VCaP (cell line): ENCODE measurements at regions not wholly inside any gene's neighbourhood (a gene's known extent, or its start where the extent isn't known, plus 50 kb on each side); places are given as distances from the start of the nearest gene placed in this dataset.

ENCODE experiments used
- H3K27ac ChIP-seq: fragments of 450-650 bp; 2 replicates; pipeline ENCODE4 v1.5.1; 2017
- TF ChIP-seq, protein P1 (sequence below): fragments of 450-650 bp; conservative IDR thresholded peaks from 2 replicates; pipeline ENCODE4 v1.5.1; 2017; ENCODE audit warnings: mild to moderate bottlenecking, moderate library complexity

DNA sequence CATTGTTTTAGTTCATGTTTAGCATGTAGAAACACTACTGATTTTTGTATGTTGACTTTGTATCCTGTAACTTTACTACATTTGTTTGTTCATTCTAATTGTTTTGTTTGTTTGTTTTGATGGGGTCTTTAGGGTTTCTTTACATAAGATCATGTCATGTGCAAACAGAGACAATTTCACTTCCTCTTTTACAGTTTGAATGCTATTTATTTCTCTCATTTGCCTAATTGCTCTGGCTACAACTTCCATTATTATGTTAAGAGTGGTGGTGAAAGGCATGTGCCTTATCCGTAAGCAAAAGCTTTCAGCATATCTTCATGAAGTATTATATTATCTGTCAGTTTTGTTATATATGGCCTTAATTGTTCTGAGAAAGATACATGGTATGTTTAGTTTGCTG, 571.1 kb downstream of the PCDH7 start:
- TF ChIP-seq, protein P1, sequence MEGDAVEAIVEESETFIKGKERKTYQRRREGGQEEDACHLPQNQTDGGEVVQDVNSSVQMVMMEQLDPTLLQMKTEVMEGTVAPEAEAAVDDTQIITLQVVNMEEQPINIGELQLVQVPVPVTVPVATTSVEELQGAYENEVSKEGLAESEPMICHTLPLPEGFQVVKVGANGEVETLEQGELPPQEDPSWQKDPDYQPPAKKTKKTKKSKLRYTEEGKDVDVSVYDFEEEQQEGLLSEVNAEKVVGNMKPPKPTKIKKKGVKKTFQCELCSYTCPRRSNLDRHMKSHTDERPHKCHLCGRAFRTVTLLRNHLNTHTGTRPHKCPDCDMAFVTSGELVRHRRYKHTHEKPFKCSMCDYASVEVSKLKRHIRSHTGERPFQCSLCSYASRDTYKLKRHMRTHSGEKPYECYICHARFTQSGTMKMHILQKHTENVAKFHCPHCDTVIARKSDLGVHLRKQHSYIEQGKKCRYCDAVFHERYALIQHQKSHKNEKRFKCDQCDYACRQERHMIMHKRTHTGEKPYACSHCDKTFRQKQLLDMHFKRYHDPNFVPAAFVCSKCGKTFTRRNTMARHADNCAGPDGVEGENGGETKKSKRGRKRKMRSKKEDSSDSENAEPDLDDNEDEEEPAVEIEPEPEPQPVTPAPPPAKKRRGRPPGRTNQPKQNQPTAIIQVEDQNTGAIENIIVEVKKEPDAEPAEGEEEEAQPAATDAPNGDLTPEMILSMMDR = no peak
- no peak overlapping the region for H3K27ac ChIP-seq

DNA sequence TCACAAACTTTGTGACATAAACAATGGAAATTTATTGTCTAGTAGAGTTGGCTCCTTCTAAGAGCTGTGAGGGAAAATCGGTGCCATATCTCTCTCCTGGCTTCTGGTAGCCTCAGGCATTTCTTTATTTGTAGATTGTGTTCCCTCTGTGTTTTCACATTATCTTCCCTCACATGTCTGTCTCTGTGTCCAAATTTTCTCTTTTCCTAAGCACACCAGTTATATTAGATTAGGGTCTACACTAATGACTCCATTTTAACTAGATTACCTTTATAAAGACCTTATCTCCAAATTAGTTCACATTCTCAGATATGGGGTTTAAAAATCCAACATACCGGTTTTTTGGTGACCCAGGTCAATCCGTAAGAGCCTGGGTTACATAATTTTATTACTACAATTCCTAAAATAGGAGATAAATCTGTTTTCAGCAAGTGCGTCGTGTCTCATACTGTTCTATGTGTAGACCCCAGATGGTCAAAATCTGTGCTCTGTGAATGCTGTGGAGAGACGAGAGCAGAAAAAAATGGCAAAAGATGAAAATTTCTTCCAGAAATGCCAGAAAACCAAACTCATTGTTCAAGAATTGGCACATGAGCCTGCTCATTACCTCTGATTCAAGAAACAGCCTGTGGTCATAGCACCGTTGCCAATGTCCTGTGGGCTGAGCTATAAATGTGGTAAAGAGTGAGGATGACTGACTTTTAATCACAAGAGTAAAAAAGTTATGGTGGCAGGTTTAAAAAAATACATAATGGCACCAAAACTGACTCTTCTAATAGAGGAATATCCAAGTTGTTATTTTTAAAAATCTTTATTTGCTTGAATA, 574.7 kb downstream of the PCDH7 start:
- TF ChIP-seq, protein P1 = no peak
- H3K27ac ChIP-seq = no peak overlapping the region

DNA sequence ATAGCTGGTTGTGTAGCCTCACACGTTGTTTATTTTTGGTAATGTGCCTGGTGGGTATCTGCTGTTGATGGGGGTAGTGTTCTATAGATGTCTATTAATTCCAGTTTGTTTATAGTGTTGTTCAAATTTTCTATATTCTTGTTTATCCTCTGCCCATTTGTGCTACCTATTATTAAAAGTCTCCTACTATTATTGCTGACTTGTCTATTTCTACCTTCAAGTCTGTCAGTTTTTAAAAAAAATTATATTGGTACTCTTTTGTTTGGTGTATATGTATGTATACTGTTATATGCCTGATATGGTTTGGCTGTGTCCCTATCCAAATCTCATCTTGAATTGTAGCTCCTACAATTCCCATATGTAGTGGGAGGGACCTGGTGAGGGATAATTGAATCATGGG, 578.6 kb downstream of the PCDH7 start:
- TF ChIP-seq, protein P1 = no peak
- H3K27ac ChIP-seq = no peak overlapping the region

DNA sequence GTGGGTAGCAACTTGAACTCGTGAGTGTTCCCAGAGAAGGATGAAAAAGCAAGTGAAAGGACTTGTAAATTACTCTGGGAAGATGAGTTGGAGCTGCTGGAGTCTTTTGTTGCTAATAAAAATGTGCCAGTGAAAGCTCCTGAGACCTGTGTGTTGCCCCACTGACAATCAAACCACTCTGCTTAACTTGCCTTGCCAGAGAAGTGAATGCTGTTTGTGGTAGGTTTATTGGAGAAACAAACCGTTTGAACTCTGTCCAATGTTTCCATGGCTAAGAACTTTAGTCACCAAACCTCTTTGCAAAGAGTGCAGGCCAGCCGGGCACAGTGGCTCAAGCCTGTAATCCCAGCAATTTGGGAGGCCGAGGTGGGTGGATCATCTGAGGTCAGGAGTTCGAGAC, 586.9 kb downstream of the PCDH7 start:
- H3K27ac ChIP-seq = no peak overlapping the region
- TF ChIP-seq, protein P1 = no peak

DNA sequence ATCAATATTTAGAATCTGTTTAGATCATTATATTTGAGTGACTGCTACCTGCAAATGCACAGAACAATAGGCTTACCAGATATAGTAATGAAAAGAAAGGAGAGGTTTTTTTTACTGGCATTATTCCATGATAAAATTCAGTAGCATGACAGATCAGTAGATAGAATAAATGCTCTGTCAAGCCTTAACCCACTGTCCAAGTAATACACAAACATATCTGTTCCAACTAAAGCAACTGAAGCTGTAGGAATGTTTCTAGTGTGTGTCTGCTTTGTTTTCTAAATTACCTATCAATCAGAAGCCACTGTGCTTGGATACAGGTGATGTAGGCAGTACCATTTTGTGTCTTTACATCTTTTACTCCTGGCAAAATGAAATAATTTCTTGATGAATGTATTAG, 604.6 kb downstream of the PCDH7 start:
- TF ChIP-seq, protein P1 = no peak
- H3K27ac ChIP-seq = no peak overlapping the region

DNA sequence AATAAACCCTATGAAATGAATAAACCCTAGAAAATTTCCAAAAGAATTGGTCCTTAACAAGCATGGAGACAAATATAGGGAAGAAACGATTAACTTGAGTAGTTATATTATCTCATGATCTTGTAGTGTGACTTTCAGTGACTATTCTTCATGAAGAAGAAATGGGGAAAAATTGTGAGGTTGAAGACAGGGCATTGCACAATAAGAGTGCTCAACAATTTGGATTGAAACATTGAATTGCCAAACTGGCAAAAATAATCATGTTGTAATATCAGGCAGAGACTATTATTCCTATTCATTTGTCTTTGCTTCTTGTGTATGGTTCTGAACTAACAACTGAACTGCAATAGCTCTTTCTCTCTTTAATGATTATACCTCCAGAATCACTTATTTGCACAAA, 605.1 kb downstream of the PCDH7 start:
- no peak overlapping the region for H3K27ac ChIP-seq
- TF ChIP-seq, protein P1 = no peak

DNA sequence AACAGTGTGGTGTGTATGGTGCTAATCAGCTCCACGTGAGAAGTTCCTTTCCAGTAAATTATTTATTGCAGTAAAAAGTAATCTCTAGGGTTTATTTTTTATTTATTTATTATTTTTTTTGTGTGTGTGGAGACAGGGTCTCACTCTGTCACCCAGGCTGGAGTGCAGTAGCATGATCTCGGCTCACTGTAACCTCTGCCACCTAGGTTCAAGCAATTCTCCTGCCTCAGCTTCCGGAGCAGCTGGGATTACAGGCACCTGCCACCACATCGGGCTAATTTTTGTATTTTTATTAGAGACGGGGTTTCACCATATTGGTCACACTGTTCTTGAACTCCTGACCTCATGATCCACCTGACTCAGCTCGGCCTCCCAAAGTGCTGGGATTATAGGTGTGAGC, 606.9 kb downstream of the PCDH7 start:
- TF ChIP-seq, protein P1 = no peak
- H3K27ac ChIP-seq = no peak overlapping the region
